ENCODE measurements at regions not wholly inside any gene's neighbourhood (a gene's known extent, or its start where the extent isn't known, plus 50 kb on each side); places are given as distances from the start of the nearest gene placed in this dataset.

DNA sequence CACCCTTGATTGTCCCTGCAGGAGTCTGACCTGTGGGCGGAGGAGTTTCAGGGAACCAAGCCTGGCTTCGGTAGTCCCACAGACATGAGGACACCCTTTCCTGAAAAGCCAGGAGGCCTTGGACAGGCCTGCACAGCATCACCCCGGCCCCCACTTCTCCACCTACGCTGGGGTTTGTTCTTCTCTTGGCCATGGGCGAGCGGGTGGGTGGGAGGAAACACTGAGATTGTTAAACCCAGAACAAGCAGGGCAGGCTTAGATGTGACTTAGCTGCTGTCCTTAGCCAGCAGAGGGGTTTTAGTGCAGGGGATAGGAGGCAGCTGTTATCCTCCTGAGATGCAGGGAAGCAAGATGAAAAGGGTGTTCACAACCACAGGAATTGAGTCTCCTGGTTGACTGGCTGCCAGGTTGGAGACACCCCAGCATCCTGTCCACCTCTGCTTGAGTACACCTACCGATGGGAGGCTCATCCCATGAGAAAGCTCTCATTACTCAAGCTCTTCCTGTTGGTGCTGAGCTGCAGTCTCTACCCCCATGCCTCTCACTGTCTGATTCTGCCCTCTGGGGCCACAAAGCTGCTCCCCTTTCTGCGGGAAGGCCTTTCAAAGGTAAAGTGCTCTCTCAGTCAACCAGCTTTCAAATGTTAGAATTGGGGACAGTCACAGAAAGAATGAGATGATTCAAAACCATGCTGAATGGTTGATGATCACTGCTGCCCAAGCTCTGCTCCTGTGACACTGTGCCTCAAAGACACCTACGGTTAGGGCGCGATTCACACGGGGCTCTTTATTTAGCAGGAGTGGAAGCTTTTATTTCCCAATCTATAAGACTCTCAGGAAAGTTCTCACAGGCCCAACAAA is 86.3 kb downstream of the IRF2BPL start:
- Mint-ChIP-seq H3K4me3 (ENCODE audit: unreplicated experiment) (no peak overlapping the region), H3K27ac (ENCODE audit: unreplicated experiment) (no peak overlapping the region), H3K36me3 (ENCODE audit: low read depth) (no peaks in the 10 kb centered on the region), H3K9me3 (ENCODE audit: low read depth) (no peaks in the 10 kb centered on the region), H3K27me3 (ENCODE audit: low read depth) (no peaks in the 10 kb centered on the region), H3K4me1 (ENCODE audit: low read depth) (peaks cover 40% of the 10 kb centered on the region)
- TF ChIP-seq, protein P1, sequence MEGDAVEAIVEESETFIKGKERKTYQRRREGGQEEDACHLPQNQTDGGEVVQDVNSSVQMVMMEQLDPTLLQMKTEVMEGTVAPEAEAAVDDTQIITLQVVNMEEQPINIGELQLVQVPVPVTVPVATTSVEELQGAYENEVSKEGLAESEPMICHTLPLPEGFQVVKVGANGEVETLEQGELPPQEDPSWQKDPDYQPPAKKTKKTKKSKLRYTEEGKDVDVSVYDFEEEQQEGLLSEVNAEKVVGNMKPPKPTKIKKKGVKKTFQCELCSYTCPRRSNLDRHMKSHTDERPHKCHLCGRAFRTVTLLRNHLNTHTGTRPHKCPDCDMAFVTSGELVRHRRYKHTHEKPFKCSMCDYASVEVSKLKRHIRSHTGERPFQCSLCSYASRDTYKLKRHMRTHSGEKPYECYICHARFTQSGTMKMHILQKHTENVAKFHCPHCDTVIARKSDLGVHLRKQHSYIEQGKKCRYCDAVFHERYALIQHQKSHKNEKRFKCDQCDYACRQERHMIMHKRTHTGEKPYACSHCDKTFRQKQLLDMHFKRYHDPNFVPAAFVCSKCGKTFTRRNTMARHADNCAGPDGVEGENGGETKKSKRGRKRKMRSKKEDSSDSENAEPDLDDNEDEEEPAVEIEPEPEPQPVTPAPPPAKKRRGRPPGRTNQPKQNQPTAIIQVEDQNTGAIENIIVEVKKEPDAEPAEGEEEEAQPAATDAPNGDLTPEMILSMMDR (IDR thresholded peaks at IDR 0.05) = no peak
- no peak for DNase-seq (ENCODE audit: low spot score)

DNA sequence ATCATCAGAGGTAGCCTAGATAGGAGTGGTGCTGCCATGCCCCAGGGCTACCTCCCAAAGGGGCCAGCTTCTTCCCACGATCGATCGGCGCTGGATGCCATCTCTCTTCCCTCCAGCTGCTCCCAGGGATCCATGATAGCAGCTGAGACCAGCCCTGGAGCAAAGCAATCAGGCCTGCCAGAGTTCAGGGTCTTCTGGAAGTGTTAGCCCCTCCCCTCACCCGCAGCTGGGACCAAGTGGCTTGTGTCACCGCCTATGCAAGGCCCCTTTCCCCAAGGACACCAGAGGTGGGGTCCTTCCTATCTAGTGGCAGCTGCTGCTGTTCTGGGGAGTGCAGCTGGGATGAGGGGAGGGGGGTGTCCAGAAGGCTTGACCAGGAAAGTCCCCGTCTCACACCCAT is 87.0 kb downstream of the IRF2BPL start:
- peaks cover 40% of the 10 kb centered on the region for H3K4me1 Mint-ChIP-seq (ENCODE audit: low read depth)
- H3K36me3 Mint-ChIP-seq (ENCODE audit: low read depth) = no peaks in the 10 kb centered on the region
- H3K9me3 Mint-ChIP-seq (ENCODE audit: low read depth) = no peaks in the 10 kb centered on the region
- TF ChIP-seq, protein P1 (IDR thresholded peaks at IDR 0.05) = no peak
- H3K27me3 Mint-ChIP-seq (ENCODE audit: low read depth) = no peaks in the 10 kb centered on the region
- no peak overlapping the region for H3K27ac Mint-ChIP-seq (ENCODE audit: unreplicated experiment)
- no peak overlapping the region for H3K4me3 Mint-ChIP-seq (ENCODE audit: unreplicated experiment)
- DNase-seq (ENCODE audit: low spot score) = no peak

DNA sequence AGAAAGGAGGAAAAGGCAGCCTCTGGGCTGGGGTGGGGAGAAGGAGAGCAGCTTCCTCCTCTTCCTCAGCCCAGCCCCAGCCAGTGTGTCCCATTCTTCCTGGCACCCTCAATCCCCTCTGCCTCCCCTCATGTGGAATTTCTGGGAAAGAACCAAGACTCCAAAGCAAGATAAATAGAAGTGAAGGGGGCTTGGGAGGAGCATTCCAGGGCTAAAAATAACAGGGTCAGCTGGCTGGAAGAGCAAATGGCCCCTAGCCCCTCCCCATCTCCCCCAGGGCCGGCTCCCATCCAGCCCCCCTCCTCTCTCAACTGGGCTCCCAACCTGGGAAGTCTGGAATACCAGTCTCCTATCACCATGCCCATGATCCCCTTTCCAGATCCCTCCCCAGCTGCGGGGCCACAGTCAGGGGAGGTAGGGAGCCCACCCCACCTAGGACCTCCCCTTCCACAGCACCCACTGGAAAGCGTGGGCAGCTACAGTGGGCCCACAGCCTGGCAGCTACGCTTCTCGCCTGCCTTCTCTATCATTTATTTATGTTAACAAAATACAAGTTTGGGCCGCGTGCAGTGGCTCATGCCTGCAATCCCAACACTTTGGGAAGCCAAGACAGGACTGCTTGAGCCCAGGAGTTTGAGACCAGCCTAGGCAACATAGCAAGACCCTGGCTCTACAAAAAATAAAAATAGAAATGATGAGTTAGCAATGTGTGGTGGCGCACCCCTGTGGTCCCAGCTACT is 88.3 kb downstream of the IRF2BPL start:
- peak overlapping the region; percentile 32 for H3K27ac Mint-ChIP-seq (ENCODE audit: unreplicated experiment)

DNA sequence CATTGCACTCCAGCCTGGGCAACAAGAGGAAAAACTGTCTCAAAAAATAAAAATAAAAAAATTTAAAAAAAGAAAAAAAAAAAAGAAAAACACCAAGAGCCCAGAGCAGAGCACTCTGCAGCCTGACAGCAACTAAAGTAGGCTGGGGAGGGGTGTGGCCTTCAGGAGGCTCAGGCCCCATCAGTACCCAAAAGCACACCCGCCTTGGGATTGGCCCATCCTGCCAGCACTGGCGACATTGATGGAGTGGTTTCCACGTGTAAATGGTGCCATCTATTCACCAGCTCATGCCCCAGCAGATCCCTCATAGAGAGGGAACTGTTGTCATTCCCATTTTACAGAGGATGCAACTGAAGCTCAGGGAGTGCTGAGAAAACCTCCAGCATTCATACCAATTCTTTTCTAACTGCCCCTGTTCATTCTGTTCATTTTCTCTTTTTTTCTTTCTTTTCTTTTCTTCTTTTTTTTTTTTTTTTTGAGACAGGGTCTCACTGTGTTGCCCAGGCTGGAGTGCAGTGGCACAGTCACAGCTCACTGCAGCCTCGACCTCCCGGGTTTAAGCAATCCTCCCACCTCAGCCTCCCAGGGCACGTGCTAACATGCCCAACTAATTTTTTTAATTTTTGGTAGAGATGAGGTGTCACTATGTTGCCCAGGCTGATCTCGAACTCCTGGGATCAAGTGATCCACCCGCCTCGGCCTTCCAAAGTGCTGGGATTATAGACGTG is 89.3 kb downstream of the IRF2BPL start:
- Mint-ChIP-seq H3K27me3 (ENCODE audit: low read depth) (no peaks in the 10 kb centered on the region), H3K27ac (ENCODE audit: unreplicated experiment) (no peak overlapping the region), H3K4me1 (ENCODE audit: low read depth) (peaks cover 40% of the 10 kb centered on the region), H3K9me3 (ENCODE audit: low read depth) (no peaks in the 10 kb centered on the region), H3K36me3 (ENCODE audit: low read depth) (no peaks in the 10 kb centered on the region), H3K4me3 (ENCODE audit: unreplicated experiment) (no peak overlapping the region)
- no peak for DNase-seq (ENCODE audit: low spot score)
- TF ChIP-seq, protein P1 (IDR thresholded peaks at IDR 0.05) = no peak

More for the DNA sequence above, 88.3 kb downstream of the IRF2BPL start:
- H3K9me3 Mint-ChIP-seq (ENCODE audit: low read depth) = no peaks in the 10 kb centered on the region
- no peaks in the 10 kb centered on the region for H3K27me3 Mint-ChIP-seq (ENCODE audit: low read depth)
- DNase-seq (ENCODE audit: low spot score) = no peak
- H3K4me3 Mint-ChIP-seq (ENCODE audit: unreplicated experiment) = no peak overlapping the region
- TF ChIP-seq, protein P1 (IDR thresholded peaks at IDR 0.05) = no peak
- no peaks in the 10 kb centered on the region for H3K36me3 Mint-ChIP-seq (ENCODE audit: low read depth)
- peaks cover 41% of the 10 kb centered on the region for H3K4me1 Mint-ChIP-seq (ENCODE audit: low read depth)

DNA sequence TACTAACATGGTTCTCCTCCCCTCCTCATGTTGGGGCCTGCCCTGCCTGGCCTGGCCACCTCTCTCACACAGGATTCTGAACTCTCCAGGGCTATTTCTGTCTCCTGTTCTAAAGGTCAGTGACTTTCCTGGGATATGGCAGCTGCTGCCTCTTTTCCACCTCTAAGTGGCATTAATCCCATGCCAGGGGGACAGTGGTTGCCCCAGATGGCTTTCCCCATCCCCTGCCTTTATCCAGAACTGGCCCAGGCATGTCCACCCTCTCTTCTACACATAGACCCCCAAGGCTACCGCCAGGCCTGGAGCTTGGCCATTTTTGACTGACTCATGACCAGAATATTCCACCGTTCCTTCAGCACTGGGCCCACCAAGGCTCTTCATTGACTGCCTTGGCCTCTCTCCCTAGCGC is 90.4 kb downstream of the IRF2BPL start:
- no peaks in the 10 kb centered on the region for H3K9me3 Mint-ChIP-seq (ENCODE audit: low read depth)
- no peak for DNase-seq (ENCODE audit: low spot score)
- TF ChIP-seq, protein P1 (IDR thresholded peaks at IDR 0.05) = no peak
- H3K27me3 Mint-ChIP-seq (ENCODE audit: low read depth) = no peaks in the 10 kb centered on the region
- H3K36me3 Mint-ChIP-seq (ENCODE audit: low read depth) = no peaks in the 10 kb centered on the region
- H3K27ac Mint-ChIP-seq (ENCODE audit: unreplicated experiment) = peak overlapping the region; percentile 97
- no peak overlapping the region for H3K4me3 Mint-ChIP-seq (ENCODE audit: unreplicated experiment)
- peaks cover 40% of the 10 kb centered on the region for H3K4me1 Mint-ChIP-seq (ENCODE audit: low read depth)

Data from chondrocyte (in vitro differentiated cells).